SK-N-SH treated with all-trans-retinoic acid at 6 μM for 48 hours (cell line): ENCODE measurements at regions not wholly inside any gene's neighbourhood (a gene's known extent, or its start where the extent isn't known, plus 50 kb on each side); places are given as distances from the start of the nearest gene placed in this dataset.

Experiments used
- ATAC-seq: fragments of 200-7000 bp; cut with Tn5 transposase; 3 replicates; pipeline ENCODE4 v1.9.1; 2020; ENCODE audit warnings: mild to moderate bottlenecking, moderate library complexity
- ARNTL ChIP-seq: fragments of 450-650 bp; formaldehyde crosslinking; IDR thresholded peaks from 2 replicates; pipeline ENCODE4 v1.5.0; 2020; ENCODE audit warnings: low read depth, mild to moderate bottlenecking, moderate library complexity, borderline replicate concordance
- BACH2 ChIP-seq: fragments of 250-450 bp; sonication (Bioruptor Pico); IDR thresholded peaks from 2 replicates; pipeline ENCODE4 v1.9.0; 2021; ENCODE audit warnings: mild to moderate bottlenecking, borderline replicate concordance
- CSDC2 ChIP-seq: fragments of 250-450 bp; sonication (Bioruptor Pico); IDR thresholded peaks from 2 replicates; pipeline ENCODE4 v1.5.0; 2020; ENCODE audit warnings: mild to moderate bottlenecking, moderate library complexity
- ESRRG ChIP-seq: fragments of 250-450 bp; sonication (Bioruptor Pico); IDR thresholded peaks from 2 replicates; pipeline ENCODE4 v1.6.1; 2021; ENCODE audit warnings: mild to moderate bottlenecking
- GLIS3 ChIP-seq: fragments of 250-450 bp; sonication (Bioruptor Pico); IDR thresholded peaks from 2 replicates; pipeline ENCODE4 v1.5.0; 2020; ENCODE audit warnings: mild to moderate bottlenecking, moderate library complexity
- ISL1 ChIP-seq: fragments of 250-450 bp; sonication (Bioruptor Pico); IDR thresholded peaks from 2 replicates; pipeline ENCODE4 v2.1.2; 2022; ENCODE audit warnings: mild to moderate bottlenecking, moderate library complexity
- OSR1 ChIP-seq: fragments of 250-450 bp; sonication (Bioruptor Pico); IDR thresholded peaks from 2 replicates; pipeline ENCODE4 v1.8.0; 2022; ENCODE audit warnings: moderate library complexity, mild to moderate bottlenecking, inconsistent platforms
- PPARA ChIP-seq: fragments of 250-450 bp; sonication (Bioruptor Pico); IDR thresholded peaks from 2 replicates; pipeline ENCODE4 v1.5.0; 2020; ENCODE audit warnings: mild to moderate bottlenecking, borderline replicate concordance
- TCF4 ChIP-seq: fragments of 250-450 bp; sonication (Bioruptor Pico); IDR thresholded peaks from 2 replicates; pipeline ENCODE4 v1.8.0; 2021; ENCODE audit warnings: mild to moderate bottlenecking, moderate library complexity, borderline replicate concordance
- TOX ChIP-seq: fragments of 250-450 bp; sonication (Bioruptor Pico); IDR thresholded peaks from 2 replicates; pipeline ENCODE4 v1.8.0; 2021; ENCODE audit warnings: mild to moderate bottlenecking, moderate library complexity, borderline replicate concordance
- ZC3H10 ChIP-seq: fragments of 250-450 bp; sonication (Bioruptor Pico); IDR thresholded peaks from 2 replicates; pipeline ENCODE4 v1.5.1; 2021; ENCODE audit warnings: mild to moderate bottlenecking, moderate library complexity
- ZFP3 ChIP-seq: fragments of 250-450 bp; sonication (Bioruptor Pico); IDR thresholded peaks from 2 replicates; pipeline ENCODE4 v1.5.0; 2020; ENCODE audit warnings: mild to moderate bottlenecking, moderate library complexity
- ZNF565 ChIP-seq: fragments of 450-650 bp; formaldehyde crosslinking; conservative IDR thresholded peaks from 2 replicates; pipeline ENCODE4 v1.5.0; 2020; ENCODE audit warnings: low read depth, mild to moderate bottlenecking, moderate library complexity
- ZNF70 ChIP-seq: fragments of 450-650 bp; formaldehyde crosslinking; IDR thresholded peaks from 2 replicates; pipeline ENCODE4 v1.5.0; 2020; ENCODE audit warnings: mild to moderate bottlenecking, moderate library complexity
- ZNF8 ChIP-seq: fragments of 450-650 bp; formaldehyde crosslinking; IDR thresholded peaks from 2 replicates; pipeline ENCODE4 v1.5.0; 2020; ENCODE audit warnings: mild to moderate bottlenecking, moderate library complexity
- TF ChIP-seq, protein P1 (sequence below): fragments of 250-450 bp; sonication (Bioruptor Pico); IDR thresholded peaks from 2 replicates; pipeline ENCODE4 v1.8.0; 2021; ENCODE audit warnings: low read depth, mild to moderate bottlenecking, moderate library complexity, borderline replicate concordance
- TF ChIP-seq, protein P2 (sequence below): fragments of 250-450 bp; sonication (Bioruptor Pico); IDR thresholded peaks from 2 replicates; pipeline ENCODE4 v1.8.0; 2020; ENCODE audit warnings: mild to moderate bottlenecking, moderate library complexity, borderline replicate concordance
- TF ChIP-seq, protein P3 (sequence below): fragments of 250-450 bp; sonication (Bioruptor Pico); IDR thresholded peaks from 2 replicates; pipeline ENCODE4 v1.5.1; 2020; ENCODE audit warnings: low read depth, mild to moderate bottlenecking, moderate library complexity
- TF ChIP-seq, protein P4 (sequence below): fragments of 250-450 bp; sonication (Bioruptor Pico); IDR thresholded peaks from 2 replicates; pipeline ENCODE4 v1.5.0; 2020; ENCODE audit warnings: mild to moderate bottlenecking, moderate library complexity

- TF ChIP-seq, protein P1, sequence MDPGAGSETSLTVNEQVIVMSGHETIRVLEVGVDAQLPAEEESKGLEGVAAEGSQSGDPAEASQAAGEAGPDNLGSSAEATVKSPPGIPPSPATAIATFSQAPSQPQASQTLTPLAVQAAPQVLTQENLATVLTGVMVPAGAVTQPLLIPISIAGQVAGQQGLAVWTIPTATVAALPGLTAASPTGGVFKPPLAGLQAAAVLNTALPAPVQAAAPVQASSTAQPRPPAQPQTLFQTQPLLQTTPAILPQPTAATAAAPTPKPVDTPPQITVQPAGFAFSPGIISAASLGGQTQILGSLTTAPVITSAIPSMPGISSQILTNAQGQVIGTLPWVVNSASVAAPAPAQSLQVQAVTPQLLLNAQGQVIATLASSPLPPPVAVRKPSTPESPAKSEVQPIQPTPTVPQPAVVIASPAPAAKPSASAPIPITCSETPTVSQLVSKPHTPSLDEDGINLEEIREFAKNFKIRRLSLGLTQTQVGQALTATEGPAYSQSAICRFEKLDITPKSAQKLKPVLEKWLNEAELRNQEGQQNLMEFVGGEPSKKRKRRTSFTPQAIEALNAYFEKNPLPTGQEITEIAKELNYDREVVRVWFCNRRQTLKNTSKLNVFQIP (CRISPR knock-in tag) = no peak
- TF ChIP-seq, protein P2, sequence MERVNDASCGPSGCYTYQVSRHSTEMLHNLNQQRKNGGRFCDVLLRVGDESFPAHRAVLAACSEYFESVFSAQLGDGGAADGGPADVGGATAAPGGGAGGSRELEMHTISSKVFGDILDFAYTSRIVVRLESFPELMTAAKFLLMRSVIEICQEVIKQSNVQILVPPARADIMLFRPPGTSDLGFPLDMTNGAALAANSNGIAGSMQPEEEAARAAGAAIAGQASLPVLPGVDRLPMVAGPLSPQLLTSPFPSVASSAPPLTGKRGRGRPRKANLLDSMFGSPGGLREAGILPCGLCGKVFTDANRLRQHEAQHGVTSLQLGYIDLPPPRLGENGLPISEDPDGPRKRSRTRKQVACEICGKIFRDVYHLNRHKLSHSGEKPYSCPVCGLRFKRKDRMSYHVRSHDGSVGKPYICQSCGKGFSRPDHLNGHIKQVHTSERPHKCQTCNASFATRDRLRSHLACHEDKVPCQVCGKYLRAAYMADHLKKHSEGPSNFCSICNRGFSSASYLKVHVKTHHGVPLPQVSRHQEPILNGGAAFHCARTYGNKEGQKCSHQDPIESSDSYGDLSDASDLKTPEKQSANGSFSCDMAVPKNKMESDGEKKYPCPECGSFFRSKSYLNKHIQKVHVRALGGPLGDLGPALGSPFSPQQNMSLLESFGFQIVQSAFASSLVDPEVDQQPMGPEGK = no peak
- TF ChIP-seq ARNTL (CRISPR knock-in tag) (no peak), BACH2 (no peak), OSR1 (CRISPR knock-in tag) (no peak), ZFP3 (CRISPR knock-in tag) (no peak), TOX (no peak), CSDC2 (CRISPR knock-in tag) (no peak), ZNF8 (CRISPR knock-in tag) (no peak), ZC3H10 (CRISPR knock-in tag) (no peak), ZNF565 (no peak), TCF4 (CRISPR knock-in tag) (no peak), GLIS3 (CRISPR knock-in tag) (no peak), ZNF70 (no peak), PPARA (CRISPR knock-in tag) (no peak)
- TF ChIP-seq, protein P3, sequence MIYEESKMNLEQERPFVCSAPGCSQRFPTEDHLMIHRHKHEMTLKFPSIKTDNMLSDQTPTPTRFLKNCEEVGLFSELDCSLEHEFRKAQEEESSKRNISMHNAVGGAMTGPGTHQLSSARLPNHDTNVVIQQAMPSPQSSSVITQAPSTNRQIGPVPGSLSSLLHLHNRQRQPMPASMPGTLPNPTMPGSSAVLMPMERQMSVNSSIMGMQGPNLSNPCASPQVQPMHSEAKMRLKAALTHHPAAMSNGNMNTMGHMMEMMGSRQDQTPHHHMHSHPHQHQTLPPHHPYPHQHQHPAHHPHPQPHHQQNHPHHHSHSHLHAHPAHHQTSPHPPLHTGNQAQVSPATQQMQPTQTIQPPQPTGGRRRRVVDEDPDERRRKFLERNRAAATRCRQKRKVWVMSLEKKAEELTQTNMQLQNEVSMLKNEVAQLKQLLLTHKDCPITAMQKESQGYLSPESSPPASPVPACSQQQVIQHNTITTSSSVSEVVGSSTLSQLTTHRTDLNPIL (CRISPR knock-in tag) = no peak
- TF ChIP-seq, protein P4, sequence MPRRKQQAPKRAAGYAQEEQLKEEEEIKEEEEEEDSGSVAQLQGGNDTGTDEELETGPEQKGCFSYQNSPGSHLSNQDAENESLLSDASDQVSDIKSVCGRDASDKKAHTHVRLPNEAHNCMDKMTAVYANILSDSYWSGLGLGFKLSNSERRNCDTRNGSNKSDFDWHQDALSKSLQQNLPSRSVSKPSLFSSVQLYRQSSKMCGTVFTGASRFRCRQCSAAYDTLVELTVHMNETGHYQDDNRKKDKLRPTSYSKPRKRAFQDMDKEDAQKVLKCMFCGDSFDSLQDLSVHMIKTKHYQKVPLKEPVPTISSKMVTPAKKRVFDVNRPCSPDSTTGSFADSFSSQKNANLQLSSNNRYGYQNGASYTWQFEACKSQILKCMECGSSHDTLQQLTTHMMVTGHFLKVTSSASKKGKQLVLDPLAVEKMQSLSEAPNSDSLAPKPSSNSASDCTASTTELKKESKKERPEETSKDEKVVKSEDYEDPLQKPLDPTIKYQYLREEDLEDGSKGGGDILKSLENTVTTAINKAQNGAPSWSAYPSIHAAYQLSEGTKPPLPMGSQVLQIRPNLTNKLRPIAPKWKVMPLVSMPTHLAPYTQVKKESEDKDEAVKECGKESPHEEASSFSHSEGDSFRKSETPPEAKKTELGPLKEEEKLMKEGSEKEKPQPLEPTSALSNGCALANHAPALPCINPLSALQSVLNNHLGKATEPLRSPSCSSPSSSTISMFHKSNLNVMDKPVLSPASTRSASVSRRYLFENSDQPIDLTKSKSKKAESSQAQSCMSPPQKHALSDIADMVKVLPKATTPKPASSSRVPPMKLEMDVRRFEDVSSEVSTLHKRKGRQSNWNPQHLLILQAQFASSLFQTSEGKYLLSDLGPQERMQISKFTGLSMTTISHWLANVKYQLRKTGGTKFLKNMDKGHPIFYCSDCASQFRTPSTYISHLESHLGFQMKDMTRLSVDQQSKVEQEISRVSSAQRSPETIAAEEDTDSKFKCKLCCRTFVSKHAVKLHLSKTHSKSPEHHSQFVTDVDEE (CRISPR knock-in tag) = no peak
- no peak for ATAC-seq
Observed at GRCh38 chr6:112464901-112465665, 118.0 kb downstream of the RFPL4B start.

DNA sequence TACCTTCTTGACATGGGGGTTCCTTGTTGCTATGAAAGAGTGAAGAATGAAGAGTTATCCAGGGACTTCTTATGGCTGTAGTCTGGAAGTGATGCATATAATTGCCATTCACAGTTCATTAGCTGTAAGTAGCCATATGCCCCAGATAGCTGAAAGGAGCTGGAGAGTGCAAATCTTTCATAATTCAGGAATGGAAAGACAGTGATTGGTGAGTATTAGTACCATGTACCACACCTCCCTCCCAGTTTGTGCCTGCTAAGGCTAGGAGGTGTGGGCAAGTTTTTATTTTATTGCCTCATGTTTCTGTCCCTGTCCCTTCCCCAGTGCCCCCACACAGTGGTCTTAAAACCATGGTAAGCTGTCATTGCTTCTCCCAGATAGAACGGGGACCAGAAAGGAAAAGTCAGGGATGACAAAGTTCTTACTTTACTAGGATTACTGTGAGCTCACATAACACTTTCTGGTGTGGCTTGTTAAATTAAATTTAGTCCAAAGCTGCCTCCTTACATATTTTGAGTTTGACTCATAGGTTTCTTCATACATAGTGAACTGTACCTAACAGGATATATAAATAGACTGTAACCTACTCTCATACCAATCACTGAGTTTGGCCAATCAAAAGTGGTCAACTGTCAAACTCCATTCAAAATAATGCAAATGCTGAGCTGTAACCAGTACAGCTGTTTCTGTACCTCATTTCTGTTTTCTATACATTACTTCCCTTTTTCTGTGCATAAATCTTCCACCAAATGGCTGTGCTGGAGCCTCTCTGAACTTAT lies 119.4 kb downstream of the RFPL4B start:
- TF ChIP-seq ZNF565 = no peak
- no peak for TF ChIP-seq TCF4 (CRISPR knock-in tag)
- no peak for TF ChIP-seq GLIS3 (CRISPR knock-in tag)
- no peak for TF ChIP-seq ESRRG (CRISPR knock-in tag)
- TF ChIP-seq ZFP3 (CRISPR knock-in tag) = no peak
- ATAC-seq = peak; percentile 92

- TF ChIP-seq, protein P2 = no peak
- 0 out of 2 replicates have a peak, but pooled peaks have one; percentile 18 for TF ChIP-seq ISL1 (CRISPR knock-in tag)
- TF ChIP-seq, all 23 proteins: peak for 1
- ATAC-seq = peak; percentile 71
Observed at GRCh38 chr6:112468359-112468758, 121.2 kb downstream of the RFPL4B start.
